Gastrocnemius medialis (tissue), 4 donors: ENCODE measurements at regions not wholly inside any gene's neighbourhood (a gene's known extent, or its start where the extent isn't known, plus 50 kb on each side); places are given as distances from the start of the nearest gene placed in this dataset.

Experiments used
- ATAC-seq, 2 donors: fragments of 150-250 bp; one replicate each; pipeline ENCODE4 v1.9.1; 2016
- DNase-seq, 2 donors: peaks; one replicate each; pipeline ENCODE4 v3.0.0-alpha.2; 2019
- H3K27ac ChIP-seq, 4 donors: fragments of 200-600 bp; sonication (generic); 1 replicate in 1 of 4; 2 replicates in 3 of 4; pipeline ENCODE4 v1.5.1; 2016 to 2018; ENCODE audit warnings: mild to moderate bottlenecking in 2 of 4, moderate library complexity in 1 of 4
- H3K27me3 ChIP-seq, 3 donors: fragments of 200-600 bp; sonication (generic) in 2 of 3; 1 replicate in 1 of 3; 2 replicates in 2 of 3; pipeline versions ENCODE4 v1.5.1 to v1.6.0; 2016 to 2019; ENCODE audit warnings: mild to moderate bottlenecking in 1 of 3, moderate library complexity in 1 of 3
- H3K36me3 ChIP-seq, 2 donors: fragments of 200-600 bp; sonication (generic) in 1 of 2; one replicate each; pipeline ENCODE4 v1.5.1; 2017 to 2018
- H3K4me1 ChIP-seq, 2 donors: fragments of 200-600 bp; sonication (generic) in 1 of 2; one replicate each; pipeline ENCODE4 v1.5.1; 2016 to 2017; ENCODE audit warnings: mild to moderate bottlenecking in 2 of 2
- H3K4me3 ChIP-seq, 4 donors: fragments of 200-600 bp; sonication (generic) in 3 of 4; 1 replicate in 1 of 4; 2 replicates in 3 of 4; pipeline ENCODE4 v1.5.1; 2016 to 2019; ENCODE audit warnings: mild to moderate bottlenecking in 2 of 4
- H3K9me3 ChIP-seq, 3 donors: fragments of 200-600 bp; sonication (generic) in 2 of 3; 1 replicate in 1 of 3; 2 replicates in 2 of 3; pipeline ENCODE4 v1.5.1; 2016 to 2019
- CTCF ChIP-seq, 5 experiments: fragments of 450-650 bp in 3 of 5; fragments of 200-600 bp in 2 of 5; sonication (generic) in 2 of 5; IDR thresholded peaks in 4 of 5; conservative IDR thresholded peaks in 1 of 5; 1 replicate in 4 of 5; 2 replicates in 1 of 5; pipeline ENCODE4 v1.5.1; 2016 to 2019; ENCODE audit warnings: antibody characterized with exemption in 5 of 5, mild to moderate bottlenecking in 3 of 5, moderate library complexity in 3 of 5
- POLR2A ChIP-seq, 2 donors: fragments of 450-650 bp; IDR thresholded peaks; one replicate each; pipeline ENCODE4 v1.6.1; 2017; ENCODE audit warnings: antibody characterized with exemption in 2 of 2, mild to moderate bottlenecking in 2 of 2, moderate library complexity in 2 of 2
- in situ Hi-C, 4 donors: fragments of 200-750 bp; cut with MboI; loops; one replicate each; pipeline versions ENCODE4 v1.15.0 to v1.8.0; 2017; ENCODE audit warnings: low sequenced_read_pairs in 4 of 4
- intact Hi-C: fragments of 100-400 bp; cut with DNase I; formaldehyde crosslinking; loops from one replicate; pipeline ENCODE4 v1.15.1; 2023; ENCODE audit warnings: low total_unique reads

GRCh38 chr17:73785496-73785895 is 141.3 kb upstream of the SDK2 start:
- peaks cover 9 to 30% (median 11%) of the 10 kb centered on the region in 3 donors for H3K27me3 ChIP-seq
- in situ Hi-C loops = no loop called here
- H3K4me3 ChIP-seq = no peak overlapping the region
- intact Hi-C loops = no loop called here
- TF ChIP-seq POLR2A (IDR thresholded peaks at IDR 0.05) = no peak
- no peak for TF ChIP-seq CTCF (IDR thresholded peaks at IDR 0.05 in 4 of 5, conservative IDR thresholded peaks at IDR 0.05 in 1 of 5)
- DNase-seq (no peak), ATAC-seq (no peak)
- no peak overlapping the region for H3K27ac ChIP-seq
- no peaks in the 10 kb centered on the region for H3K36me3 ChIP-seq
- no peaks in the 10 kb centered on the region for H3K9me3 ChIP-seq
- H3K4me1 ChIP-seq = no peaks in the 10 kb centered on the region

GRCh38 chr17:73785958-73786743 is 141.9 kb upstream of the SDK2 start:
- in situ Hi-C loops = no loop called here
- TF ChIP-seq POLR2A (IDR thresholded peaks at IDR 0.05) (no peak), CTCF (IDR thresholded peaks at IDR 0.05 in 4 of 5, conservative IDR thresholded peaks at IDR 0.05 in 1 of 5) (no peak)
- no peak for DNase-seq

GRCh38 chr17:73787076-73788059 is 143.1 kb upstream of the SDK2 start:
- Histone ChIP-seq H3K9me3 (no peaks in the 10 kb centered on the region), H3K36me3 (no peaks in the 10 kb centered on the region), H3K4me1 (no peaks in the 10 kb centered on the region), H3K27ac (no peak overlapping the region), H3K27me3 (peaks cover 9 to 30% (median 11%) of the 10 kb centered on the region in 3 donors), H3K4me3 (no peak overlapping the region)
- intact Hi-C loops = no loop called here
- no peak for TF ChIP-seq POLR2A (IDR thresholded peaks at IDR 0.05)
- TF ChIP-seq CTCF (IDR thresholded peaks at IDR 0.05 in 4 of 5, conservative IDR thresholded peaks at IDR 0.05 in 1 of 5) = no peak
- ATAC-seq (no peak), DNase-seq (no peak)
- in situ Hi-C loops = no loop called here

More at GRCh38 chr17:73785958-73786743, 141.9 kb upstream of the SDK2 start:
- no peak for ATAC-seq
- H3K4me1 ChIP-seq = no peaks in the 10 kb centered on the region
- H3K27me3 ChIP-seq = peaks cover 9 to 30% (median 11%) of the 10 kb centered on the region in 3 donors
- intact Hi-C loops = no loop called here
- no peaks in the 10 kb centered on the region for H3K9me3 ChIP-seq
- no peaks in the 10 kb centered on the region for H3K36me3 ChIP-seq
- no peak overlapping the region for H3K4me3 ChIP-seq
- no peak overlapping the region for H3K27ac ChIP-seq

- Histone ChIP-seq H3K4me3 (no peak overlapping the region), H3K36me3 (no peaks in the 10 kb centered on the region), H3K27me3 (peaks cover 9 to 30% (median 11%) of the 10 kb centered on the region in 3 donors), H3K9me3 (no peaks in the 10 kb centered on the region), H3K27ac (no peak overlapping the region), H3K4me1 (no peaks in the 10 kb centered on the region)
- in situ Hi-C loops (no loop called here), intact Hi-C loops (no loop called here)
- DNase-seq = no peak
- no peak for TF ChIP-seq POLR2A (IDR thresholded peaks at IDR 0.05)
- no peak for TF ChIP-seq CTCF (IDR thresholded peaks at IDR 0.05 in 4 of 5, conservative IDR thresholded peaks at IDR 0.05 in 1 of 5)
- ATAC-seq = no peak
Observed at GRCh38 chr17:73788111-73788510, 143.9 kb upstream of the SDK2 start.
